ENCODE measurements at regions not wholly inside any gene's neighbourhood (a gene's known extent, or its start where the extent isn't known, plus 50 kb on each side); places are given as distances from the start of the nearest gene placed in this dataset.

DNA sequence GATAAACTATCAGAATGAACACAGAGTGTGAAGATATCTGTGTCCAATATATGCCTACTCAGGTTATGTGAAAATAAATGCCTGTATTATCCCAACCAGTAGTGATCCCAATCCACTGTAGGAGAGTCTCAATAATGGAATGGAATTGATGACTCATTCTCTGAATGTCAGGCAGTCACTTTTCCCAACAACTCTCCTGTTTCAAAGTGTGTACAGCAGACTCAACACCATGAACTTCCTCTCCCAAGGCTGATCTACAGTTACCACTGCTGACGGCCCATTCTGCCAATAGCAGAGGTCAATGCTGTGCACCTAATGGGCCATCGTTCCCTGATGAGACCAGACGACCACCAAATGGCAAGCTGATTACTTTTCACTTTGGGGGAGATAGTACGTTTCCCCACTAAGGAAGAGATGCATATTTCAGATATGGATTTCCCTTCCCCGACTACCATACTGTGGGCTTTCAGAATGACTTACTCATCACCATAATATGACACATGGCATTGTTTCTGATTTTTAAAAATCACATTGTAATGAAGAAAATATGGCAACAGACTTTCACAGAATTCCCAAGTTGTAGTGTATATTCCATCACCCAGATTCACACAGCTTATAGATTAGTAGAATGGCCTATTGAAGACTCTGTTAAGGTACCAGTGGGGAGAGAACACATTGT lies 601.7 kb upstream of the VRK2 start:
- H3K4me2 ChIP-seq (ENCODE audit: low read depth, low read length, poor library complexity, severe bottlenecking): no peak overlapping the region
- TF ChIP-seq EZH2phosphoT487 (IDR thresholded peaks at IDR 0.05; ENCODE audit: borderline replicate concordance): no peak
- no peak for TF ChIP-seq CTCF (conservative IDR thresholded peaks at IDR 0.05; ENCODE audit: low read length)
- H3K36me3 ChIP-seq (ENCODE audit: insufficient read depth, low read length): no peaks in the 10 kb centered on the region

DNA sequence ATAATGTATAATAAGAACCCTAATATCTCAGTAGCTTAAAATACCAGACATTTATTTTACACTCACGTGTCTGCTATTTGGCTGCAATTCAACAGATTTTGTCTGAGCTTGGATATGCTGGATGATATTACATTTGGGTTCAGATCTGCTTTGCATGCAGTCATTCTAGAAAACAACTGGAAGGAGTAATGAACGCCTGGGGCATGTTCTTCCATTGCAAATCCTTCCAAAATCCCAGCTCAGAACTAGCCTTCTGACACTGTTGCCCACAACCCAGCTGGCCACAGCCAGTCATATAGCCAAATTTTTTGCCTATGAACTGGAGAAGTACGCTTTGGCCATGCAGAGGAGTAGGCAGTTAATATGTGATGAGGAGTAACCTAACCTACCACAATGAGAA lies 597.8 kb upstream of the VRK2 start:
- Histone ChIP-seq H2AFZ (ENCODE audit: low read length) (no peak overlapping the region), H3K4me2 (ENCODE audit: low read depth, low read length, poor library complexity, severe bottlenecking) (no peak overlapping the region), H3K9ac (ENCODE audit: low read depth, low read length, poor library complexity, severe bottlenecking) (no peak overlapping the region), H3K9me2 (replicated peaks; ENCODE audit: low read depth, low read length) (no peaks in the 10 kb centered on the region), H3F3A (ENCODE audit: low read depth) (no peaks in the 10 kb centered on the region), H3K27me3 (ENCODE audit: insufficient read depth, low read length, poor library complexity, severe bottlenecking) (no peaks in the 10 kb centered on the region), H4K20me1 (ENCODE audit: insufficient read depth, low read length, poor library complexity, severe bottlenecking) (no peaks in the 10 kb centered on the region), H3K79me2 (ENCODE audit: insufficient read depth, low read length) (no peaks in the 10 kb centered on the region), H3K36me3 (ENCODE audit: insufficient read depth, low read length) (no peaks in the 10 kb centered on the region), H3K4me1 (ENCODE audit: insufficient read depth, low read length, poor library complexity, severe bottlenecking) (no peaks in the 10 kb centered on the region), H3K4me3 (ENCODE audit: low read length, poor library complexity, severe bottlenecking) (no peak overlapping the region), H3K9me3 (ENCODE audit: insufficient read depth, low read depth, low read length) (no peaks in the 10 kb centered on the region)
- TF ChIP-seq EZH2phosphoT487 (IDR thresholded peaks at IDR 0.05; ENCODE audit: borderline replicate concordance) (no peak), CTCF (conservative IDR thresholded peaks at IDR 0.05; ENCODE audit: low read length) (no peak)

More for the DNA sequence above, 601.7 kb upstream of the VRK2 start:
- H3K79me2 ChIP-seq (ENCODE audit: insufficient read depth, low read length): no peaks in the 10 kb centered on the region
- H3K4me3 ChIP-seq (ENCODE audit: low read length, poor library complexity, severe bottlenecking): no peak overlapping the region
- no peaks in the 10 kb centered on the region for H3F3A ChIP-seq (ENCODE audit: low read depth)
- no peaks in the 10 kb centered on the region for H3K4me1 ChIP-seq (ENCODE audit: insufficient read depth, low read length, poor library complexity, severe bottlenecking)
- H3K27me3 ChIP-seq (ENCODE audit: insufficient read depth, low read length, poor library complexity, severe bottlenecking): no peaks in the 10 kb centered on the region
- no peak overlapping the region for H2AFZ ChIP-seq (ENCODE audit: low read length)
- no peaks in the 10 kb centered on the region for H3K9me3 ChIP-seq (ENCODE audit: insufficient read depth, low read depth, low read length)
- H4K20me1 ChIP-seq (ENCODE audit: insufficient read depth, low read length, poor library complexity, severe bottlenecking): no peaks in the 10 kb centered on the region
- H3K9me2 ChIP-seq (replicated peaks; ENCODE audit: low read depth, low read length): no peaks in the 10 kb centered on the region
- H3K9ac ChIP-seq (ENCODE audit: low read depth, low read length, poor library complexity, severe bottlenecking): no peak overlapping the region

- Histone ChIP-seq H3K36me3 (ENCODE audit: insufficient read depth, low read length) (no peaks in the 10 kb centered on the region), H3K4me1 (ENCODE audit: insufficient read depth, low read length, poor library complexity, severe bottlenecking) (no peaks in the 10 kb centered on the region), H3K9me3 (ENCODE audit: insufficient read depth, low read depth, low read length) (no peaks in the 10 kb centered on the region), H3K27me3 (ENCODE audit: insufficient read depth, low read length, poor library complexity, severe bottlenecking) (no peaks in the 10 kb centered on the region), H3K4me3 (ENCODE audit: low read length, poor library complexity, severe bottlenecking) (no peak overlapping the region), H3K9me2 (replicated peaks; ENCODE audit: low read depth, low read length) (no peaks in the 10 kb centered on the region), H3K4me2 (ENCODE audit: low read depth, low read length, poor library complexity, severe bottlenecking) (no peak overlapping the region), H3K79me2 (ENCODE audit: insufficient read depth, low read length) (no peaks in the 10 kb centered on the region), H3K9ac (ENCODE audit: low read depth, low read length, poor library complexity, severe bottlenecking) (no peak overlapping the region), H2AFZ (ENCODE audit: low read length) (no peak overlapping the region), H3F3A (ENCODE audit: low read depth) (no peaks in the 10 kb centered on the region), H4K20me1 (ENCODE audit: insufficient read depth, low read length, poor library complexity, severe bottlenecking) (no peaks in the 10 kb centered on the region)
- TF ChIP-seq CTCF (conservative IDR thresholded peaks at IDR 0.05; ENCODE audit: low read length): no peak
- TF ChIP-seq EZH2phosphoT487 (IDR thresholded peaks at IDR 0.05; ENCODE audit: borderline replicate concordance): no peak
Observed at GRCh38 chr2:57450170-57450569, 596.4 kb upstream of the VRK2 start.
